GM04503 (cell line): ENCODE measurements at regions not wholly inside any gene's neighbourhood (a gene's known extent, or its start where the extent isn't known, plus 50 kb on each side); places are given as distances from the start of the nearest gene placed in this dataset.

ENCODE experiments used
- DNase-seq: peaks from one replicate; pipeline ENCODE4 v3.0.0-alpha.2; 2012; ENCODE audit warnings: low read depth

DNA sequence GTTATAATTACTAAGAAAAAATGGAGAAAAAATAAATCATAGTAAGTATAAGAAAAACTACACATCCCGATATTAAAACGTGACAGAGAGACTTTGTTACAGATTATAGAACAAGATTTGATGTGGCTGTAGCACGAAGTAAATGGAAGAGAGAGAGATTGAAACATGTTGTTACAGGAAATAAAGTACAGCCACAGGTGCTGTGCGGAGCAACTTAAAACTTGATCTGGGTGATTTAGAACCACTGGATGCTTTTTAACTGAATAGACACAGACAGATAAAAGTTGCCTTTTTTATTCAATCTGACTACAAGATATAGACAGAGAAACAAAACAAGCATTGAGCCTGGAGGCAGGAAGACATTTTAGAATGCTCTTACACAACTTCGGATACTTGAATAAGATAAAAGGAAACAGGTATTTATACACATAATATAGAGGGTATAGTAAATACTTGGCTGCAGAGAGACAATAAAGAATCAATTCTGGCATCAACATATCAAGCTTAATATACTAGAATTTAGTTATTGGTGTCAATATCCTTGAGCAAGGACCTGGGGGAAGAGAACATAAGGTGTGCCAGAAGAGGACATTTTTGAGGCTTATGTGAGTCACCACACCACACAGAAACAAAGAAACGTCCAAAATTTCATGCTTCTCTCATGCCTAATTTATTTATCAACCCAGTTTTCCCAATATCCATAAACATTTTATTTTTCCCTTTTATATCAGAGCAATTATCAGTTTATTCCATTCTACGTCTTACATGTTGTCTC lies 548.5 kb downstream of the SLITRK1 start:
- DNase-seq, result no peak

DNA sequence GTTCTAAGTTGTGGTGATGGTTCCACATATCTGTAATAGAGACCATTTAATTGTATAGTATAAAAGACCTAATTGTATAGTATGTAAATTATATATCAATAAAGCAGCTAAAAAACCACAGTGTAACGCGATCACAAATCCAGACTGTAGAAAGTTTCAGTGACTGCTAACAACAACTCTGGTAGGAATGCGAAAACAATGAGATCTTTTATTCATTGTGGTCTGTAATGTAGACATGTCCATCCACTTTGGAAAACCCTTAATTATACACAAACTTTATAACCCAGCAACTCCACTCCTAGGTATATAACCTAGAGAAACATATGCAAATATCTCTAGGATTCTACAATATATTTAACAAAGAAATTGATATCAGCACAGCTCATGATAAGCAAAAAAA lies 549.5 kb downstream of the SLITRK1 start:
- DNase-seq, result no peak

DNA sequence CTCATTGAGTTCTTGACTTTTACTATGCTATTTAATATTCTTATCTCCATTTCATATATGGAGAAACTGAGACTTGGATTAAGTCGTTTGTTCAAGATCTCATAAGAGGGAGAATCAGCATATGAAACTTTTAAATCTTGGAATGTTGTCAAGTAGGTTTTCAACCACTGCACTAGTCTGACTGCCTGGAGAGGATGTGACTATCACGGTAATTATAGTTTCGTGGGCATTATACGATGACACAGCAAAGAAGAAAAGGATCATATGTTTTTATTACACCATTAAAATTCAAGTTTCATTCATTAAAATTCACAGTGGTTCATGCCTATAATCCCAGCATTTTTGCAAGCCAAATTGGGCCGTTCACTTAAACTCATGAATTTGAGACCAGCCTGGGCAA lies 555.2 kb downstream of the SLITRK1 start:
- DNase-seq, result no peak

GRCh38 chr13:83325125-83325853 lies 557.0 kb downstream of the SLITRK1 start:
- peak; percentile 41 for DNase-seq

GRCh38 chr13:83311886-83312577 lies 570.2 kb downstream of the SLITRK1 start:
- no peak for DNase-seq

DNA sequence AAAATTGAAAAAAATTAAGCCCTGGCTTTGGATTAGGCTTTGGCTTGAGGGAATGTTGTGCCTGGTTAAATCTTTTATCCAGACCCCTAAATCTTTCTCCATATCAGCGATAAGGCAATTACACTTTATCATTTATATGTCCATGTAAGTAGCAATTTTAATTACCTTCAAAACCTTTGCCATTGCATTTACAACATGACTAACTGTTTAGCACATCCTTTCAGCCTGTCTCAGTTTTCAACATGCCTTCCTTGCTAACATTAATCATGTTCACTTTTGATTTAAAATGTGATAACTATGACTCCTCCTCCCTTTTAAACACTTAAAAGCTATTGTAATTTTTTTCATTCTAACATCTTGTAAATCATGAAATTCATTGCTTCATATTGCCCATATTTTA lies 583.7 kb downstream of the SLITRK1 start:
- no peak for DNase-seq

- peak; percentile 19 for DNase-seq
These were observed 584.5 kb downstream of the SLITRK1 start for GRCh38 chr13:83297586-83298290.

- no peak for DNase-seq
These were observed 586.6 kb downstream of the SLITRK1 start for GRCh38 chr13:83295686-83296085.

DNA sequence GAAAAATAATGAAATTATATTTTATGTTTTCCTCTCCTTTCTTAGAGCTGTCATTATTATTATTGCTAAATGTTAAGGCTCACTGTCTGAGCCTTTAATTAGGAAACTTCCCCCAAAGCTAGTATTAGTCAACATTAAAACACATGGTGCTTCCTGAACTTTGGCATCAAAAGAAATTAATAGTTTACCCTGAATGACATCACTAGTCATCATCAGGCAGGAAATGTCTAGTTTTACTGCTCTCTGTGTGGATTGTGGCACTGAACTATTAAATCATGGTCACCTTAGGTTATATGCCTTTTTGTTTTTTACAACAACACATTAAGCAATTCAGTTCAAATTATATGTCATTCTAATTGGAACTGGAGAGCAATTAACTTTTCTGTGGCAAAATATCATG lies 595.5 kb downstream of the SLITRK1 start:
- no peak for DNase-seq

- DNase-seq, result no peak
These were observed 600.6 kb downstream of the SLITRK1 start for GRCh38 chr13:83281654-83282053.

DNA sequence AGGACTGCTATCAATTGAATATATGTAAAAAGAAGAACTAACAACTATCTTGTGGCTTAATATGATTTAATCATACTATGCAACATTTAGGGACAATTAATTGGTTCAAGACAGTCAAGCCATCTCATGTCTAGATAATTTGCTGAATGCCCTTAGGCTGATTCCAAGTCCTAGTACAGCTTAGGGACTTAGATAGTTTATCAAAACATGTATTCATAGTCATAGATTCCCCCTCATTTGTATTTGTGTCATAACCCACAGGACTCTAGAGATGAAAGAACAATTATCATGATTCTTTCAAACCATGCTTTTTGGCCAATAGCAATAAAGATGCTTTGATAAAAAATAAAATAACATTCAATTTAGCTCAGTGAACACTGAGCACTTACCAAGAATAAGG lies 607.6 kb downstream of the SLITRK1 start:
- DNase-seq, result no peak

DNA sequence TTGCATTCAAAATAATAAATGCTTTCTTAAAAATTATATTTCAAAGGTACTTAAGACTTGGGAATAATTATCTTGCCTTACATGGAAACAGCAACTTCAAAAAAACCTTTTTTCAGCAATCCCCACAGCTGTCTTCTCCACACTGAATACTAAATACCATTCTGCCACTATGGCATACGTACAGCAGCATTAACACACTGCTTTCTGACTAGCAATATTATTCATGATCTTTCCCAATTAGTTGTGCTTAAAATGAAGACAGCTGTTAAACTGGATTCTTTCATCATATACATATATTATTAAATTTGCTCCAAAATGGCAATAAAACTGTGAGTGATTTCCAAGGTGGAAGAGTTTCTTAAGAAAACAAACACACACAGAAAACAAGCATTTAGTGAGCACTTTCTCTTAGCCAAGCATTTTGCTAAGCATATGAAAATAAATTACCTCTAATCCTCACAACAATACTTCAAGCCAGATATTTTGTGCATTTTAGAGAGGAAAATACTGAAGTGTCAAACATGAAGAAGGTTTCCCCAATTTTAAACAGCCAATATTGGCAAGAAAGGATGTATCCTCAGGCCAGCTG lies 609.5 kb downstream of the SLITRK1 start:
- no peak for DNase-seq

GRCh38 chr13:83272076-83272475 lies 610.2 kb downstream of the SLITRK1 start:
- DNase-seq, result no peak

GRCh38 chr13:83265279-83265678 lies 617.0 kb downstream of the SLITRK1 start:
- DNase-seq, result no peak

GRCh38 chr13:83248751-83249150 lies 633.5 kb downstream of the SLITRK1 start:
- DNase-seq, result no peak

DNA sequence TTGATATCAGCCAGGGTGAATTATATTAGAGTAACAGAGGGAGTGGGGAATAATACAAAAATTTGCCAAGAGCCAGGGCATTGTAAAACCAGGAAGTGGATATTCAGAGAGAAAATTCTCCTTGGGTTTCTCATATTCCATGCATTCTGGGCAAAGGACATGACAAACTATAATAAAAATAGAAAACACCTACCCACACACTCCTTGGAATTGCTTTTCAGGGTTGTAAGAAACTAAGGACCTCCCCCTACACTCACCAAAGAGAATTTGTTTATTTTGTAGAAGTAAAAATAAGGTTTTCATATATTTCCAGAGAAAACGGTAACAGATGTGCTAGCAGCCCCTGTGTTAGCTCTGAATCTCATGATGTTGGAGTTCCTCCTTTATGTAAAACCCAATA lies 649.6 kb downstream of the SLITRK1 start:
- no peak for DNase-seq

DNA sequence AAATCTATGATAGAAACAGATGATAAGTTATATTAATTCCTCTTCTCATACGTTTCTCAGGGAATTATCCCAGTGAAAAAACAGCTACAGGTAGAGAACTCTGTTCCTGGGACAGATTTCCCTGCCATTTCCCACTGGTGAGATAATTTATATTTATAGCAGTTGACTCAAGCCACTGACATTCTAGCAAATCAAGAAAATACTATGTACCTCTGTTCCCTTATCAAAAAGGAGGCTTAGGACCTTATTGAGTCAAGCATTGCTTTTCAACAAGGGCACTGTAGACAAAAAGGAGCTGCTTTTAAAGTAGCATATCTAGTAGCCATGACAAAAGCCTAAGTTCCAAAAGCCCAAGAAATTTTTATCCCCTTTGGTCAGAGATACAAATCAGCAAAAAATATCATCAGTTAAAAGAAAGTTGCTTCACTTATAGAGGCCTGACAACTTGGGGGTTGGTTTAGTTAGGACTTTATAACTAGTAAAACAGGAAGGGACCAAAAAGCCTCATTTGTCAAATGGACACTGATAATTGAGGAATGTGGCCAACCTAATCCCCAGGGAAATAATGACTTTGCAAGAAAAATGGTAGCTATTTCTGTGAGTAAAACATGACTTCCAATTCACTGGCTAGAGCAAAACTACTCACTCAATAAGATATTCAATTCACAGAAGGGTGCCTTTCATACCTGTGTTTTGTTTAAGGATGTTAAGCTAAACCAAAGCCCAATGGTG lies 652.5 kb downstream of the SLITRK1 start:
- no peak for DNase-seq

GRCh38 chr13:83223546-83223945 lies 658.7 kb downstream of the SLITRK1 start:
- no peak for DNase-seq

DNA sequence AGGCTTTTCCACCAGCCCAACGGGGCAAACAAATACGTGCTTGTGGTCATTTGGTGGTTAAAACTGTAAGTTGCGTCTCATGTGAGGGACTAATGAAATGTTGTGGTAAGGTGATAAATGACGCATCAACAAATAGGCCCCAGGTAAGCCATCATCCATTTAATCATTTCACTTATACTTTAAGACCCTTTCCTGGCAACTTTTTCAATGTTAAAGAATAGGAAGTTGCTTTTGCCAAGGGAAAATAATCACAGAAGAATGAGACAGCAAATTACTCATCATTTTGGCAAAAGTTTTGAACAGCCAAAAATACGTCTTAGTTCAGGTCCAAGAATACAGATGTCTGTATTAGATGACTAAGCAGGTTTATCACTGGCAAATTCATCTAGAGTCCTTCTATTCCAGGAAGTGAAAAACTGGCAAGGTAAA lies 660.4 kb downstream of the SLITRK1 start:
- DNase-seq, result peak; percentile 36

GRCh38 chr13:83221256-83221655 lies 661.0 kb downstream of the SLITRK1 start:
- no peak for DNase-seq

GRCh38 chr13:83220241-83220640 lies 662.0 kb downstream of the SLITRK1 start:
- DNase-seq, result no peak
